ENCODE measurements at regions not wholly inside any gene's neighbourhood (a gene's known extent, or its start where the extent isn't known, plus 50 kb on each side); places are given as distances from the start of the nearest gene placed in this dataset.

DNA sequence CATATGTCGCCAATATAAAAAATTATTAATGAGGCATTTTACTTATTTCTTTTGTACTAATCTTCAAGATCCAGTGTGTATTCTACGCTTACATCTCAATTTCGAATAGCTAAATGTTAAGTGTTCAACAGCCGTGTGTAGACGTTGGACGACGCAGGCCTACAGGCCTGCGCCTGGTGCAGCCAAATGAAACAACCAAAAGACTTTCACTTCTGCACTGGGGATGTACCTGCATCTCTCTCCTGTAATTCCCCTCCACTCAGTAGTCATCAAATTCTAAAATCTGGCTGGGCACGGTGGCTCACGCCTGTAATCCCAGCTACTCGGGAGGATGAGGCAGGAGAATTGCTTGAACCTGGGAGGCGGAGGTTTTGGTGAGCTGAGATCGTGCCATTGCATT, 76.8 kb upstream of the HNRNPU start (continued):
- peak; percentile 52 to 69; a peak in 2 of 4 replicates for TF ChIP-seq EP300 (IDR thresholded peaks at IDR 0.05; ENCODE audit: borderline replicate concordance in 1 of 2, control insufficient read depth in 1 of 2, low read depth in 2 of 2, low read length in 2 of 2)
- peak; percentile 76; the same call in 1 of the 2 replicates for TF ChIP-seq CBX5 (IDR thresholded peaks at IDR 0.05; ENCODE audit: low read depth)
- TF ChIP-seq SUZ12 (IDR thresholded peaks at IDR 0.05; ENCODE audit: unreplicated experiment), result no peak
- no peak for TF ChIP-seq CHD1 (IDR thresholded peaks at IDR 0.05; ENCODE audit: low read depth, low read length)
- no peak for TF ChIP-seq BRCA1 (IDR thresholded peaks at IDR 0.05; ENCODE audit: low read depth, low read length)
- TF ChIP-seq, protein P1, sequence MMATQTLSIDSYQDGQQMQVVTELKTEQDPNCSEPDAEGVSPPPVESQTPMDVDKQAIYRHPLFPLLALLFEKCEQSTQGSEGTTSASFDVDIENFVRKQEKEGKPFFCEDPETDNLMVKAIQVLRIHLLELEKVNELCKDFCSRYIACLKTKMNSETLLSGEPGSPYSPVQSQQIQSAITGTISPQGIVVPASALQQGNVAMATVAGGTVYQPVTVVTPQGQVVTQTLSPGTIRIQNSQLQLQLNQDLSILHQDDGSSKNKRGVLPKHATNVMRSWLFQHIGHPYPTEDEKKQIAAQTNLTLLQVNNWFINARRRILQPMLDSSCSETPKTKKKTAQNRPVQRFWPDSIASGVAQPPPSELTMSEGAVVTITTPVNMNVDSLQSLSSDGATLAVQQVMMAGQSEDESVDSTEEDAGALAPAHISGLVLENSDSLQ (IDR thresholded peaks at IDR 0.05), result no peak
- TF ChIP-seq, protein P2, sequence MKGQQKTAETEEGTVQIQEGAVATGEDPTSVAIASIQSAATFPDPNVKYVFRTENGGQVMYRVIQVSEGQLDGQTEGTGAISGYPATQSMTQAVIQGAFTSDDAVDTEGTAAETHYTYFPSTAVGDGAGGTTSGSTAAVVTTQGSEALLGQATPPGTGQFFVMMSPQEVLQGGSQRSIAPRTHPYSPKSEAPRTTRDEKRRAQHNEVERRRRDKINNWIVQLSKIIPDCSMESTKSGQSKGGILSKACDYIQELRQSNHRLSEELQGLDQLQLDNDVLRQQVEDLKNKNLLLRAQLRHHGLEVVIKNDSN (IDR thresholded peaks at IDR 0.05; ENCODE audit: borderline replicate concordance, extremely low read length, insufficient read depth, low read depth, low read length), result no peak
- no peak for TF ChIP-seq ZNF217 (IDR thresholded peaks at IDR 0.05)
- TF ChIP-seq ATF3 (IDR thresholded peaks at IDR 0.05; ENCODE audit: borderline replicate concordance, extremely low read depth, low read depth, low read length), result no peak
- no peak for TF ChIP-seq CUX1 (IDR thresholded peaks at IDR 0.05; ENCODE audit: insufficient replicate concordance, low read depth, low read length)
- TF ChIP-seq MEF2A (IDR thresholded peaks at IDR 0.05; ENCODE audit: insufficient read depth, low read depth, low read length), result no peak
- TF ChIP-seq, protein P3, sequence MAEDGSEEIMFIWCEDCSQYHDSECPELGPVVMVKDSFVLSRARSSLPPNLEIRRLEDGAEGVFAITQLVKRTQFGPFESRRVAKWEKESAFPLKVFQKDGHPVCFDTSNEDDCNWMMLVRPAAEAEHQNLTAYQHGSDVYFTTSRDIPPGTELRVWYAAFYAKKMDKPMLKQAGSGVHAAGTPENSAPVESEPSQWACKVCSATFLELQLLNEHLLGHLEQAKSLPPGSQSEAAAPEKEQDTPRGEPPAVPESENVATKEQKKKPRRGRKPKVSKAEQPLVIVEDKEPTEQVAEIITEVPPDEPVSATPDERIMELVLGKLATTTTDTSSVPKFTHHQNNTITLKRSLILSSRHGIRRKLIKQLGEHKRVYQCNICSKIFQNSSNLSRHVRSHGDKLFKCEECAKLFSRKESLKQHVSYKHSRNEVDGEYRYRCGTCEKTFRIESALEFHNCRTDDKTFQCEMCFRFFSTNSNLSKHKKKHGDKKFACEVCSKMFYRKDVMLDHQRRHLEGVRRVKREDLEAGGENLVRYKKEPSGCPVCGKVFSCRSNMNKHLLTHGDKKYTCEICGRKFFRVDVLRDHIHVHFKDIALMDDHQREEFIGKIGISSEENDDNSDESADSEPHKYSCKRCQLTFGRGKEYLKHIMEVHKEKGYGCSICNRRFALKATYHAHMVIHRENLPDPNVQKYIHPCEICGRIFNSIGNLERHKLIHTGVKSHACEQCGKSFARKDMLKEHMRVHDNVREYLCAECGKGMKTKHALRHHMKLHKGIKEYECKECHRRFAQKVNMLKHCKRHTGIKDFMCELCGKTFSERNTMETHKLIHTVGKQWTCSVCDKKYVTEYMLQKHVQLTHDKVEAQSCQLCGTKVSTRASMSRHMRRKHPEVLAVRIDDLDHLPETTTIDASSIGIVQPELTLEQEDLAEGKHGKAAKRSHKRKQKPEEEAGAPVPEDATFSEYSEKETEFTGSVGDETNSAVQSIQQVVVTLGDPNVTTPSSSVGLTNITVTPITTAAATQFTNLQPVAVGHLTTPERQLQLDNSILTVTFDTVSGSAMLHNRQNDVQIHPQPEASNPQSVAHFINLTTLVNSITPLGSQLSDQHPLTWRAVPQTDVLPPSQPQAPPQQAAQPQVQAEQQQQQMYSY (CRISPR knock-in tag; IDR thresholded peaks at IDR 0.05), result no peak
- TF ChIP-seq POLR2AphosphoS2 (IDR thresholded peaks at IDR 0.05; ENCODE audit: low read depth, low read length), result no peak
- peak; percentile 67 for TF ChIP-seq DPF2 (IDR thresholded peaks at IDR 0.05)
- TF ChIP-seq RCOR1 (conservative IDR thresholded peaks at IDR 0.05; ENCODE audit: low read depth, low read length), result no peak
- no peak for TF ChIP-seq STAT1 (conservative IDR thresholded peaks at IDR 0.05)
- no peak for TF ChIP-seq IRF3 (IDR thresholded peaks at IDR 0.05)
- no peak for TF ChIP-seq HDGF (IDR thresholded peaks at IDR 0.05)
- TF ChIP-seq JUNB (IDR thresholded peaks at IDR 0.05), result no peak
